Activated T-helper 9 cell treated with anti-CD3 and anti-CD28 coated beads, Interleukin-2, amount 50 U/mL, for 16 hours (primary cell): ENCODE measurements at regions not wholly inside any gene's neighbourhood (a gene's known extent, or its start where the extent isn't known, plus 50 kb on each side); places are given as distances from the start of the nearest gene placed in this dataset.
"Not testable (repeated sequence)": the region's sequence is repeated elsewhere in the genome, so short reads cannot be mapped to it uniquely, and the experiment has no call there.

Experiments
- DNase-seq: peaks from one replicate; pipeline ENCODE4 v3.0.0-alpha.2; 2020; ENCODE audit warnings: low read depth

DNA sequence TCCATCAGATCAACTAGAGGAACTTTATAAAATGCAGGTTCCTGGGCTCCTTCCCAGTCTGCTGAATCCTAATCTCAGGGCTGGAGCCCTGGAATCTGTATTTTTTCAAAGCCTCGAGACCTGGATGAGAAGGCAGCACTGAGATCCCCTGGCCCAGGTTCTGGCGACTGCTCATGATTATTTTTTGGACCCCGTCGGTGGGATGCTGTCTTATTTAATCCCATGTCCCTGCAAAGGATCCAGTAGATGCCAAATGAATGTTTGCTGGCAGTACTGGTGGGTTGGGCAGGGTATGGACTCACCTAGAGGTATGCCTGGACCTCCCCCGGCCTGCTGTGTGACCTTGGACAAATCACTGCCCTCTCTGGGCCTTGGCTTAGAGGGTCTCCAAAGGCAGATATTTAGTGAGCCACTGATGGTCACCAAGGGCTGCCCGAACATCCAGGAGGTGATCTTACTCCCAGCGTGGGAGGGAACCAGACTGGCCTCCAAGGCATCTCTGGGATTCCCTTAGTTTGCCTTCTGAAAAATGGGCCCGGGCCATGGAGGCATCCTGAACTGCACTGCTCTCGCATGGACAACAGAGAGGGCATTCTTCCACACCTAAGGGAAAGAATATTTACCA, 91.6 kb upstream of the RUNX3 start:
- no peak for DNase-seq

DNA sequence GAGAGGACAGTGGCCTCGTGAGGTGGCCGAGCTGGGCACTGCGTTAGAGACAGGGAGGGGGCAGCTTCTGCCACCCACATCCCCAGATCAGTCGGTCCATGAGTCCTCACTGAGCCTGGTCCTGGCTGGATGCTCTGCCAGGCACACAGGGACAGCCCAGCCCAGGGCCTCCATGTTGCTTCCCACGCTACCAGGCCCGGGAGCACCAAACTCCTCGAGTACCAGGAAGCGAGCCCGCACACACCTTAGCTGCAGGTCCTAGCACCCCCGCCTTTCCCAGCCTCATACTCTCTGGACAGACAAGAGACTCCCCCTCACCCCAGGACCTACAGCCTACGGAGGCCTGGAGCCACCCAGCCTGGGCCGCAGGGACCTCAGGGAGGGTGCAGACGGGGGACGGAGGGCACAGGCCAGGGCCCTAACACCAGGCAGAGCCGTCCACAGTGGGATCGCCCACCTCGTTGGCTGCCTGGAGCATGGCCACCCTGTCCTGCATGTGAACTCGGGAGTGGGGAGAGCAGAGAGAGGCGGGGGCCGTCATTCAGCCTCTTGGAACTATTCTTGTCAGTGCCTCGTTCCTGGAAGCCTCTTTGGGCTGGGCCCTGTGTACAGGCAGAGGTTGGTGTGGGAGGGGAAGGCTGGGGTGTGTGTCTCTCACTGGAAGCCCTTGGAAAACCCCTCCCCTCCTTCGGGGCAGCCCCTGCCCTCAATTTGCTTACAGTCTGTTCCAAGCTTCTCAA, 90.9 kb upstream of the RUNX3 start:
- DNase-seq = no peak

GRCh38 chr1:25020173-25020845, 90.2 kb upstream of the RUNX3 start:
- no peak for DNase-seq

- DNase-seq = no peak
Measured at GRCh38 chr1:25019337-25020172, 89.5 kb upstream of the RUNX3 start.

DNA sequence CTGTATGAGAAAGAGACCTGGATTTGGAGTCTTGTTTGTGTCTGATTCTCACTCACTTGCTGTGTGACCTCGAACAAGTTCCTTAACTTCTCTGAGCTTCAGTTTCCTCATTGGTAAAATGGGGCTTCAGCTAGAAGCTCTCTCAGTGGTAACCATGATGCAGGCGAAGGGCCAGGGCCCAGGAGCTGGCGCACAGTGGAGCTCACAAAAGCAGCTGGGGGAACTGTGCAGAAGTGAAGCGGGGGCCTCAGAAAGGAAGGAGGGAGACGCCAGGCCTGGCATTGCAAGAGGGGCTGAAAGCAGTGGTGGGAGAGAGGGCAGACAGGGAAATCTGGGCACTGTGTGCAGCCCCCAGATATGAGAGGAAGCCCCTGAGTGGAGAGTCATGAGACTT, 88.9 kb upstream of the RUNX3 start:
- no peak for DNase-seq

DNA sequence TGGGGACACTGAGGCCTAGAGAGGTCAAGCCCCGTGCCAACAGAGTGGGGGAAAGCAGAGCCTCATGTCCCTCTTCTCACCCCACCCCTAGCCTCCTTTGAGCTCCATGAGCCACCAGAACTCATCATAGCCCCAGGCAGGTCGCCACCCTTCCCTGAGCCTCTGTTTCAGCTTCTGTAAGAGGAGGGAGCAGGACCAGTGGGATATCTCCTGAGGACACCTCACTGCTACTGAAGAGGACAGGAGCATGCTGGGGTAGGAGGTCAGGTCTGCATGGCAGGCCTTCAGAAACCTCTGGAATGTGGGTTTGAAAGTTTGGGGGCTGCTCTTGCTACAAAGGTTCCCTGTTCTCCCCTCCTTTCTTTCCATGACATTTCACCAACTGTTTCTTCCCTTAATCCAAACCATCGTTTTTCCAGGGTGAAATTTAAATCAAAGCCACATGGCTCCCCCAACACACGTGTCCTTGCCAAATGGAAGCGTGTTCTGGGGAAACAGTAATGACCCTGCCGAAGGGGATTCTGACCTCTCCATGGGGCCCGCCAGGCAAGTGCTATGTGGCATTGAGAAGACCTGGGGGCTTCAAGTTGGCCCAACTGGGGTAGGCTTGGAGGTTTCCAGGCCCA, 88.1 kb upstream of the RUNX3 start:
- DNase-seq = no peak

DNA sequence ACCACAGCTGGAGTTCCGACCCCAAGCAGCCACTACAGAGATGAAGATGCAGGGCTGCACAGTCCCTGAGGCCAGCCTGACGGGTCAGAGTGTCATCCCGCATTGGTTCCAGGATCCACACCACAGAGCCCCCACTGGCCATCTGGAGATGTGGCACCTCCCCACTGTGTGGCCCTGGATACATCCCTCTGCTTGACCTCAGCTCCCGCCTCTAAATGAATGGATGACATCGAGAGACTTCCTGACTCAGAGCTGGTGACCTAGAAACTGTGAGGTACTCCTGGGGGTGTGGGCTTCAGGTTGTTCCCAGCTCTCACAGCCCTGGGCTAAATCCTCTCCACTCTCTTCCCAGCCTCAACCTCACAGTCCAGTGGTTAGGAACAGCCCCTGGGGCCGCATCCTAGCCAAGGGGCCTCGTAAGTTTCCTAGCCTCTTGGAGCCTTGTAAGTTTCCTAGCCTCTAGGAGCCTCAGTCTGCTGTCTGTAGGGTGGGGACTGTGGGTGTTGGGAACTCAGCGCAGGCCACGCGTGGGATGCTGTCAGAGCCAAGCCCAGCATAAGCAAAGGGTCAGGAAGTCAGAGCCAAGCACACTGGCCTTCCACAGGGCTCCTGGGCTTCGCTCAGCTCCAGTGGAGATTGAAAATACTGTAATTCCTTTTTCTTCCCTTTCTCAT, 87.5 kb upstream of the RUNX3 start:
- DNase-seq = no peak

DNA sequence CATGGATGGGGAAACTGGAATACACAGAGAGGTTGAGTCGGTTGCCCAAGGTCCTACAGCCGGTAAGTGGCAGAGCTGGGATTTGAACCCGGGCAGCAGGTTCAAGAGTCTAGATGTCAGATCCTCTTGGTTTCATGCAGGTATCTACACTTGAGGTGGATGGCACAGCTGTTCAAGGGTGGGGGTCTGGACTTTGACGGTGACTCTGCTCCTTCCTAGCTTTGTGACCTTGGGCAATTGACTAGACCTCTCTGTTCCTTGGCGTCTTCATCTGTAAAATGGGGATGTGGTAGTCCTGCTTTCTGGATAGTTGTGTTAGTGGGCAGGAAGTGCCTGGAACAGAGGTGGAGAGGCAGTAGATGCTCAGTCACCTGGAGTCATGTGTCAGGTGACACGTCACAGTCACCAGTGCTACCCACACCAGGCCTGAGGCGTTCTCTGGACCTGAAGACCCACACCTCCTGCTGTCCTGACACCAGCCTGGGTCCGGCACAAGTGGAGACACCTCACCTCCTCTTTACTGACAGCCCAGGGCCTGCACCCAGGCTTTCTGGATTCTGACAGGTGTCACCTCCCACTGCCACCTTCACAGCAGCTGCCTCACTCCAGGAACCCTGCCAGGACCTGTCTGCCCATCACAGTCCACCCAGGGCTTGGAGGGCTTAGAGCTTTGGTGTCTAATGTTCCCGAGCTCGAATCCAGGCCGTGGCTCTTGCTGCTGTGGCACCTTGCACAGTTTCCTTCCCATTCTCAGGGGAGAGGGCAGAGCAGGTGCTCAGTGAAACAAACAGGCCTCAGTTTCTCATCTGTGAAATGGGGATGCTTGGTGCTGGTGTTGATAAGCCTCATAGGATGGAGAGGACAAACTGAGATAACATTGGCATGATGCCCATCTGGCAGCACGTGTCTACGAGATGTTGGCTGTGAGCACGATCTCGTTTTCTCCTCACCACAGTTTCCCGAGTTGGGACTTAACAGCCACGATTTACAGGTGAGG, 83.2 kb upstream of the RUNX3 start:
- DNase-seq = no peak

DNA sequence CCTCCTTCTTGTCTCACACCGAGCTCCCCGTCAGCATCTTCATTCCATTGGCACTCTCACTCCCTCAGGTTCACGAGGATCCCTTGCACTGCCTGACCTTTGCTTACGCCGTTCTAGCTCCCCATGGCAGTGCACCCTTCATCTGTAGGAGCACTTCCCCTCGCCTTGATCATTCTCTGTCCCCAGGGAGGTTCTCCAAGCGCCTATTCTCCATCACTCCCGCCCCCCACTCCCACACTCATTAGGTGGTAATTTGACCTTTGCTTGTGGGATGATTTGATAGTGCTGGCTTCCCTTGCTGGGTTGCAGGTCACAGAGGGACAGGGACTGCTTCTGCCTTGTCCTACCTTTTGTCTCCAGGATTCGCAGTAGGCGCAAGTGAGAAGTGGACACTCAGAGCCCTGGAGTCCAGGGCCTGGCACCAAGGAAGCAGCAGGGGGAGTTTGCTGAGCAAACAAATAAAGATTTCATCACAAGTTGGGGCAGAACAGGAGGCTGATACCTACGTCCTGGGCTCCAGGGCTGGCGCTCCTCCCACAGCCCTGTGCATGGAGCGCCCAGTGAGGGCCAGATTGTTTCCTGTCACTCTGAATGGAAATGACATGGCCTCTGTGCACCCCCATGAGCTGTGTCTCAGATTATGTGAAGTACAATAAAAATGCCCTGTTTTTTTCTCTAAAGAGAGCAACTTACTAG, 82.0 kb upstream of the RUNX3 start:
- no peak for DNase-seq

DNA sequence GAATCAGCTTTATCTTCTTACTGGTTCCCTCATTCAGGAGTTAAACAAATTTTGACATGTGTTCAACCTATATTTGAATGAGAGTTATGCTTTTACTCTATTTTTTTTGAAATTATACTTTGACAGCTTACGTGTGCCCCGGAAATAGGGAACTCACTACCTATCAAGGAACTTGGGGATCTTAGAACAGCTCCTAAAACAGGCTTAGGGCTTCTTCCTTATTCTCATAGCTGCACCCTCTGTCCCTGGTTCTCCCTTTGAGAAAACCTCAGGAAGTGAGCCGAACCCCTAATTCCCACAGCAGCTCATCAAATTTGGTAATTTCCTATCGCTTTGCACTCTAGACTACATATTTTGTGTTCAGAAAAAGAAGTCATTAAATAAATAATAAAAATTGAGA, 81.2 kb upstream of the RUNX3 start:
- no peak for DNase-seq

DNA sequence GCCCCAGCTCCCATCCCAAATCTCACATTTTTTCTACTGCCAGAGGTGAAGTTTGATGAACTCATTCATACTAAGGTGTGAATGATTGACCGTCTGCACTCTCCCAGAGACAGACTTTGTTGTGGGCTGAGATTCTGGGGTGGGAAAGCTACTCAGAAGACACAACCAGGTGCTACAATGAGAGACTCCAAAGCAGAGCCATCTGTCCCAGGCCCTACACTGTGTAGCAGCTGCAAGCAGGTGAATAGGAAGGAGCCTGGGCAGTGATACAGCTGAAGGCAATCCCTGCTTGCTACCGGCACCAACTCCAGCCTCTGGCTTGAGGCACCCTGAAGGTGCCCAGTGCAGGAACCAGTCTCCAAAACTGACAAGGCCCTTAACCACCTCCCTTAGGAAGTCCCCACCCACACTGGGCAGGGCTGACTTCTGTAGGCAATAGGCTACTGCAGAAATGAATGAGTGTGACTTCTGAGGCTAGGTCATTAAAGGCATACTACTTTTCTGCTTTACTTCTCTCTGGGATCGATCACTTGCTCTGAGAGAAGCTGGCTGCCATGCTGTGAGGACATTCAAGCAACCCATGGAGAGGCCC, 79.7 kb upstream of the RUNX3 start:
- no peak for DNase-seq

GRCh38 chr1:25008192-25008485, 78.1 kb upstream of the RUNX3 start:
- DNase-seq = no peak

- DNase-seq = not testable (repeated sequence)
Measured at GRCh38 chr1:25007390-25008191, 77.5 kb upstream of the RUNX3 start.

DNA sequence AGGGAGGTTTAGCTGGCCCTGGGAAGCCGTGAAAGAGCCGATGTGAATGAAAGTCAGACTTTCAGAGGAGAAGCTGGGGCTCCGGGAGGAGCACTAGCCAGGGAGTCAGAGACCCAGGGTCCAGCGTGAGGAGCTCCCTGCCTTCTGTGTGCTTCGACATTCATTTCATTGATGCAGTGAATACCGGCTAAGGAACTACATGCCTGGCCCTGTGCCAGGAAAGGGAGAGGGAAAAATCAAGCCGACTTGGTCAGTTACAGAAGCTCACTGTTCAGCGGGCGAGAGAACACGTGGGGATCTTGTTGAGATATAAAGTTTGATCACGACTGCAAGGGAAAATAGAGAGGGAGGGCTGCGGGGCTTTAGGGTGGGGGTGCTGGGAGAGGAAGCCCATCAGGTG, 76.7 kb upstream of the RUNX3 start:
- DNase-seq = no peak

DNA sequence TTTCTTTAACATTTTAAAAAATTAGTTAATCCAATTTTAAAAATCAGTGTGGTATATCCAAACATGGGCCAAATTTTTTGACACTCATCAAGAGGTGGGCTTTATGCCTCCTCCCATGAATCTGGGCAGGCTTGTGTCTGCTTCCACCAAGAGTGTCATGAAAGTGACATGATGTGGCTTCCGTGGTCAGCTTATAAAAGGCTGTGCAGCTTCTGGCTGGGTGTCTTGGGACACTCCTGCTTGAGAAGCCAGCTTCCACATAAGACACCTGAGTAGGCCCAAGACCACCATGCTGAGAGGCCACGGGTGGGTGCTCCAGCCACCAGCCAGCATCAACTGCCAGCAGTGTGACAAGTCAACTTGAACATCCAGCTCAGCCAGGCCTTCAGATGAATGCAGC, 74.3 kb upstream of the RUNX3 start:
- DNase-seq = no peak

DNA sequence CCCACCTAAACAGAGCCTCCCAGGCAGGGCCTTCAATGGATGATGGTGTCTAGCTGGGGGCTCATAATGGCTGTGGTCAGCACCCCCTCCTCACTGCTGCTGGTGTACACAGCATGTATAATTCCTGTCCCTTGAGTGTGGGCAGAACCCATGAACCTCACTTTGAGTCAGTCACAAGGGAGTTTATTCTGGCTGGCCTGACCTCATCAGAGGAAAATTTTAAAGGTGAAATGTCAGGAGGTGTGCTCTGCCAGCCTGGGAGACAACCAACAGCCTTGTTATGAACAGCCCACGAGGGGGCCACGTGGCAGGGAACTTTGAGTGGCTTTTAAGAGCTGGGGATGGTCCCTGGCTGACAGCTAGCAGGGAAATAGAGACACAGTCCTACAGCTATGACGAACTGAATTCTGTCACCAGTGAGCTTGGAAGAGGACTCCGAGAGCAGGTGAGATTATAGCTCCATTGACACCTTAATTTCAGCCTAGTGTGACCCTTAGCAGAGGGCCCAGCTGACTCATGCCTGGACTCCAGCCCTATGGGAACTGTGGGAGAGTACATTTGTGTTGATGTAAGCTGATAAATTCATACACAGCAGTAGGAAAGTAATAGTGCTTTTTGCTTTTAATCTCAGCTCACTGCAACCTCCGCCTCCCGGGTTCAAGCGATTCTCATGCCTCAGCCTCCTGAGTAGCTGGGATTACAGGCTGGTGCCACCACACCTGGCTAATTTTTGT, 73.5 kb upstream of the RUNX3 start:
- DNase-seq = no peak

DNA sequence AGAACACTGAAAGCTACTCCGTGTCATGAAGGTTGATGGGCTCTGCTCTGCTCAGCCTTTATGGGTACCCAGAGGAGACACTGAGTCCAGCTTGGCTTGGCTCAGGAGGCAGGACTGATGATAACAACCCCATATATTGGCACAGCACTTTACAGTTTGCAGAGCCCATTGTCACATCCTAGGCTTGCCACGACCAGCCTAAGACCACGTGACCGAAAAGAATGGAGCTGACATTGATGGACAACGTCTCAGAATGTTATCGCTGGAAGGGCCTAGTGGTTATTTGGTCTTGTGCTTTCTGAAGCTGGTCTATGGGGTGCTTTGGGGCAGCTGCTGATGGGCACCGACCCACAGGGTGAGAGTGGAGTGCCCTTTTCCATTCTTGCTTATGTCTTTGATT, 72.9 kb upstream of the RUNX3 start:
- DNase-seq = no peak
